HuH-7.5 (cell line): ENCODE measurements at regions not wholly inside any gene's neighbourhood (a gene's known extent, or its start where the extent isn't known, plus 50 kb on each side); places are given as distances from the start of the nearest gene placed in this dataset.
"Not testable (repeated sequence)": the region's sequence is repeated elsewhere in the genome, so short reads cannot be mapped to it uniquely, and the experiment has no call there.

ENCODE experiments used
- DNase-seq: peaks from one replicate; pipeline ENCODE4 v3.0.0; 2011; ENCODE audit warnings: low spot score

DNA sequence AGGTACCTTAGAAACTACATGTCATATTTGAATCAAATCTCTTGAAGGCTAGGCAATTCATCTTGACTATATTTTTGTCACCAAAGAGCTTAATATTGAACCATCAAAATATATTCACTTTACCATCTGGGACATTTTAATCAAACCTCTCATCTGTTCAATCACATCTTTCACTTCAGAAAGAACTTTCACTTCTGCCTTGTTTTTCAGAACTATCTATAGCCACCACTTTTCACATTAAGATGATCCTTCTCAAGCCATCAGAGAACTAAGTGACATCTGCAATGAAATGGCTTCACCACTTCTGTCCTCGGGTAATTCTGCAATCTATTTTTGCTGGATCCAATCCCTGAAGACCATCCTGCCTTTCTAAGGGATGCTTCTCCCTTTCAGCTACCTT, 57.8 kb downstream of the OR2B2 start:
- DNase-seq: no peak

DNA sequence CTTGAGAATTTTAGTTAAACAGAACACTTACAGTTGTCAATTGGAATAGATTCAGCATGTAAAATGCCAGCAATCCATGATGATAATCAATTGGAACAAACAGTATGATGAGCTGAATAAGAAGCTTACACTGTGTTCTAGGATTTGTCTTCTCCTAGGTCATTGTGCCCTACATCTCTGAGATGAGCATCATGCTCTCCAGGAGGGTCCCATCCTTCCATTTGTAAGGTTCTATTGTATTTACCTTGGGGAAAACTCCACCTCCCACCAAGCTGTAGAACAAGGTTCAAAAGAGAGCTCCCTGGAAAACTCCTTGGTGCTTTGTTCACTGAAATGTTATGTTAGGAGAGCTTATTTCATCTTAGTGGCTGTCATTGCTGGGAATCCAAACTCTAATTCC, 60.8 kb downstream of the OR2B2 start:
- DNase-seq: no peak

DNA sequence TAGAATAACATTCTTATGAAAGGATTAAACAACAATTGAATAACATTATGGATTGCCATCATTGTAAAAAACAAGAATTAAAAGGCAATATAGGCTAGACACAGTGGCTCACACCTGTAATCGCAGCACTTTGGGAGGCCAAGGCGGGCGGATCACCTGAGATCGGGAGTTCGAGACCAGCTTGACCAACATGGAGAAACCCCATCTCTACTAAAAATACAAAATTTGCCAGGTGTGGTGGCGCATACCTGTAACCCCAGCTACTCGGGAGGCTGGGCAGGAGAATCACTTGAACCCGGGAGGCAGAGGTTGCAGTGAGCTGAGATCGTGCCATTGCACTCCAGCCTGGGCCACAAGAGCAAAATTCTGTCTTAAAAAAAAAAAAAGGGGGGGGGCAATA, 63.2 kb downstream of the OR2B2 start:
- not testable (repeated sequence) for DNase-seq

DNA sequence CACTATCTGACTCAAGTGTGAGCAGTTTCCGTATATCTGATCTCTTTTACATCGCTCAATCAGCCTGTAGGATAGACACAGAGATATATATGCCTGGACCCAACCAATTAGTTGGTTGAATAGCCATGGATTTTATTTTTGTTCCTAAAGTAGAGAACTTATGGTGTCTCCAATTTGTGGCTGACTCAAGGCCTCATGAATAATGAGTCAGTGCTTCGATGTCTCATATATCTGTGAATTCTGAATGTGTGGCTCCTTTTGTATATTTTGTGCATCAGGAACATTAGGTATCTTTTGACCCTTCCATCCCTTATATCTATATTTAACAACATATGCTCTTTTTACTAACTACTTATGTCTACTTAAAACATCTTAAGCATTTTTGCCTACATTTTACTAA, 64.5 kb downstream of the OR2B2 start:
- DNase-seq: no peak

DNA sequence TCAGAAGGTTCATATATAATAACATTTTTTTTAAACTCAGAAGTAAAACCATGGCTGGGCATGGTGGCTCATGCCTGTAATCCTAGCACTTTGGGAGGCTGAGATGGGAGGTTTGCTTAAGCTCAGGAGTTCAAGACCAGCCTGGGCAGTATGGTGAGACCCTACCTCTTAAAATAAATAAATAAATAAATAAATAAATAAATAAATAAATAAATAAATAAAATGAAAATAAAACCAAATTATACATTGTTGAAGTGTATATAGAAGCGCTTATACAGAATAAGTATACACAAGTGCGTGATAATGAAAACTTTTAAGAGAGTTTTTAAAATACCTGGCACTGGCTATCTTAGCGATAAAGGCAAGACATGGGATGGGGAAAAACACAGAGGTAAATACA, 71.6 kb downstream of the OR2B2 start:
- DNase-seq: no peak

DNA sequence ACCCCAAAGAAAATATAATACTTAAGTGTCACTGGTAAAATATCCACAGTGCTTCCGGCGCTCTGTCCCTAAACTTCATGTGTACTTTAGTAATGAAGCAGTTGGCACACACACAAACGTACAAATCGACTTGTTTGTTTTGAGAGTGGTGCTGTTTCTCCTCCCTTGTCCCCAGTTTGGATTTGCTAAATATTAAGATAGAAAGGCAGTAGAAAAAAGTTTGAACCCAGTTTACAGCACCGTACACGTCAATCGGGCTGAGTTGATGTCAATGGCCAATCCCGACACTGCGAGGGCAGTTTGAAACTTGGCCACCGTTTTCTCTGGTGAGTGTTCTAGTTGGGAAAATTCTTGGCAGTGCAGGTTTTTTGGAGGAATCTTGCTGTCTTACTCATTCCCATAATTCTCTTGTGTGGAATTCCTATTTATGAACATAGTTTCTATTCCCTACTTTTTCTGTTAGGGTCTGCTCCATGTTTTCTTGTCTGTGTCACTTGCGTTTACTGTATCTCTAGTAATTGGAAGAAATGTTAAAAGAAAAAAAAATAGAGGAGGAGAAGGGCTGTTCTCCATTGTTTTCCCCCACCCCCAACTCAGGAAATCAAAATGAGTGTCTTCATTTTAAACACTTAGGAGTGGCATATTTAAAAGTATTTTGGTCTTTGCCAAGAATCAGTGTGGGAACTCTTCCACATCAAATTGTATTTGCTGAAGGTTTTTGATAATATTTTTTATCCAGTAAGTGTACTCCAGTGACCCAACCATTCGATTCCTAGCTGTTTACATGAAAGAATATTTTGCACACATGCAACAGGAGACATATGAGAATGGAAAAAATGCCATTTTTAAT, 72.3 kb downstream of the OR2B2 start:
- peak; percentile 18 for DNase-seq

DNA sequence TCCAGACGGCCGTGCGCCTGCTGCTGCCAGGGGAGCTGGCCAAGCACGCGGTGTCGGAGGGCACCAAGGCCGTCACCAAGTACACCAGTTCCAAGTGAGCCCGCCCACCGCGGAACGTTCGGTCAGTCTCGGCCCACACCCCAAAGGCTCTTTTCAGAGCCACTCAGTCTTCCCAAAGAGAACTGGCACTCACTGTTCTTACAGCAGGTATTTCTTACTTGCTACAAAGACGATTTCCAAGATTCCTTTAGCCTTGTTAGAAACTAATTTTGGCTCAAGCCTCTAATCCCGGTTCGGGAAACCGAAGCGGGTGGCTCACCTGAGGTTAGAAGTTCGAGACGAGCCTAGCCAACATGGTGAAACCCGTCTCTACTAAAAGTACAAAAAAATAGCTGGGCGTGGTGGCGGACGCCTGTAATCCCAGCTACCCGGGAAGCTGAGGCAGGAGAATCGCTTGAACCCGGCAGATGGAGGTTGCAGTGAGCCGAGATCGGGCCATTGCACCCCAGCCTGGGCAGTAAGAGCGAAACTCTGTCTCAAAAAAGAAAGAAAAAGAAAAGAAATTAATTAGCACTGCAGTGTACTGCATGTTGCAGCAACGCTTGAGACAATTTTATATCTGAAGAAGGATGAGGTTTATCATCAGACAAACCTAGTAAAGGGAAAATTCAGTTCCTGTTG, 73.1 kb downstream of the OR2B2 start:
- no peak for DNase-seq

DNA sequence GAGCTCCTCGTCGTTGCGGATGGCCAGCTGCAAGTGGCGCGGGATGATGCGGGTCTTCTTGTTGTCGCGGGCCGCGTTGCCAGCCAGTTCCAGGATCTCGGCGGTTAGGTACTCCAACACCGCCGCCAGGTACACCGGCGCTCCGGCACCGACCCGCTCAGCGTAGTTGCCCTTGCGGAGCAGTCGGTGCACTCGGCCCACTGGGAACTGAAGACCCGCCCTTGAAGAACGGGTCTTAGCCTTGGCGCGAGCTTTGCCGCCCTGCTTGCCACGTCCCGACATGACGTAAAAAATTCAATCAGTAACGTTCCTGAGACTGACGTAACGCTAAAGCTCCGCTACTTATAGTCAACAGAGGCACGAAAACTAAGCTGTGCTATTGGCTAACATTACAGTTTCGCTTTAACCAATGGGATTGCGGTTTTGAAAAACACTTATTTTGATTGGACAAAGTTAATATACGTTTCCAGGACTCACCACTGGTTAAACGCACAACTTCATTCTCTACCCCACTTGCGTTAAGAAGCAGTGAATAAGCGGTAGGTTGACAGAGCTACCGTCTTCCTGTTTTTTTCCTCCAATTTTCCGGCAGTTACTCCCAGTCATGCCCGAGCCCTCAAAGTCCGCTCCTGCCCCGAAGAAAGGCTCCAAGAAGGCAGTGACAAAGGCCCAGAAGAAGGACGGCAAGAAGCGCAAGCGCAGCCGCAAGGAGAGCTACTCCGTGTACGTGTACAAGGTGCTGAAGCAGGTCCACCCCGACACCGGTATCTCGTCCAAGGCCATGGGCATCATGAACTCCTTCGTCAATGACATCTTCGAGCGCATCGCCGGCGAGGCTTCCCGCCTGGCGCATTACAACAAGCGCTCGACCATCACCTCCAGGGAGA, 73.9 kb downstream of the OR2B2 start:
- peak; percentile 70 for DNase-seq

DNA sequence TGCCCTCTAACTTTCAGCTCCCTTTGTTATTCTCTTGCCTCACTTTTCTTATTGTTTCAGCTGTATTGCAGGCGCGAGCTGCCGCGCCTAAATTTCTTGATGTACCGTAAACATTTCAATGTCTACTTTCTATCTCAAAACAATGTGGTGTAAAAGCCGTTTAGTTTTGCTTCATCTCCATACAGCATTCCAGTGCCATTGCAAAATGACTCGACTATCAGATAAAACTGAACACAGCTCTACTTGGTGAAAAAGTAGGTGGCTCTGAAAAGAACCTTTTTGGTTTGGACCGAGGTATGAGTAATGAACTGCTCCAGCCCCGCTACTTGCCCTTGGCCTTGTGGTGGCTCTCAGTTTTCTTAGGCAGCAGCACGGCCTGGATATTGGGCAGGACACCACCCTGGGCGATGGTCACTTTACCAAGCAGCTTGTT, 74.6 kb downstream of the OR2B2 start:
- DNase-seq: no peak

DNA sequence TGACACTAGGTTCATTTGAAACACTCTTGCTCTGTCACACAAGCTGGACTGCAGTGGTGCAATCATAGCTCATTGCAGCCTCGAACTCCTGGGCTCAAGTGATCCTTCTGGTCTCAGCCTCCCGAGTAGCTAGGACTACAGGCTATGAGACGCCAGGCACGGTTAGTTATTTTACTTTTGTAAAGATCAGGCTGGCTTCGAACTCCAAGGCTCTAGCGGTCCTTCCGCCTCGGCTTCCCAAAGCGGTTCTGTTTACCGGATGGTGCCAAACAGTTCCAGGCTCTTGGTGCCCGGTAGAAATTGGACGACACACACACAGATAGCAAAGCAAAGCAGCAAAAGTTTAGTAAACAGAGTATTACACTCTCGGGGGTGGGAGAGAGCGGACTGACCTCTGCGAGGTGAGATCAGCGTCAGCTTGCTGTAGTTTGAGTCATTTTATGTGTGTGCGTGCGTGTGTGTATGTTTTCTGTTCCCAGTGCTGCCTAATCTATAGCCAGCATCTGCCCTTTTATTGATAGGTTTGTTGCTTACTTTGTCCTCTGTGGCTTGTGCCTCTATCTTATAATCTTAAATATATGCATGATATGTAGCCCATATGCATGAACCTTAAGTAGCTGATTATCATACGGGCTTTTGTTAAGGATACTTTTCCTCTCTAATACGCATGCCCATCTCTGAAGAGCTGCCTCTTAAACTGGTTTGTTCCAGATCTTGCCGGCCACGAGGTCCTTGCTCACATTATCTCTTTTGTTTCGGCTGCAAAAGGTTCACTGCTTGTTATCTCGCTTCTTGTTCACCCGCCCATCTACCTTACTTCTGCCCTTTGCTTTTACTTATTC, 75.2 kb downstream of the OR2B2 start:
- DNase-seq: no peak

DNA sequence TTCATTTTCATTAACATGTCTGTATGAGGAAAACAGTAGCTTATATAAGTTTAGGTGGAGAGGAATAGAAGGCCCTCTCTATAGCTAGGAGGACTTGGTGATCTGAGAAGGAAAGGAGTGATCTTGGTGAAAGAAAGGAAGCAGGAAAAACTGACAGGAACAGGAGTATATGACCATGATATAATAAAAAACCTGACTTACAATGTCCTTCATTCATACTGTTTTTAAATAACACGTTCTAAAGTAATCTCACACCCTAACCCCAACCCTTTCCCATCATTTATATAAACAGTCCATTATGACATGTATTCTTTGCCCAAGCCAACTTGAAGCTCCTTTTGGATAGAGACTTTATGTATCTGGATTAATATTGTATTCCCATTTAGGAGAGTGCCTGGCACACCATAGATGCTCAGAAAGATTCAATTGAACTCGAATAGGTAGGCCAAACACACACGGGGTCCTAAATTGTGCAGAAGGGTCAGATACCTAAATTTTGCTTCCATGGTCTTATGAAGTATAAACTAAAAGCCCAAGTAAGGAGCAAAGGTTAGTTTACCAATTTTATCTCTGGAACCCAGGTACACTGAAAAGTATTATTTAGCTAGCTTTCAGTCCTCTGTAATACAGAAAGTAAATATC, 75.9 kb downstream of the OR2B2 start:
- DNase-seq: no peak

DNA sequence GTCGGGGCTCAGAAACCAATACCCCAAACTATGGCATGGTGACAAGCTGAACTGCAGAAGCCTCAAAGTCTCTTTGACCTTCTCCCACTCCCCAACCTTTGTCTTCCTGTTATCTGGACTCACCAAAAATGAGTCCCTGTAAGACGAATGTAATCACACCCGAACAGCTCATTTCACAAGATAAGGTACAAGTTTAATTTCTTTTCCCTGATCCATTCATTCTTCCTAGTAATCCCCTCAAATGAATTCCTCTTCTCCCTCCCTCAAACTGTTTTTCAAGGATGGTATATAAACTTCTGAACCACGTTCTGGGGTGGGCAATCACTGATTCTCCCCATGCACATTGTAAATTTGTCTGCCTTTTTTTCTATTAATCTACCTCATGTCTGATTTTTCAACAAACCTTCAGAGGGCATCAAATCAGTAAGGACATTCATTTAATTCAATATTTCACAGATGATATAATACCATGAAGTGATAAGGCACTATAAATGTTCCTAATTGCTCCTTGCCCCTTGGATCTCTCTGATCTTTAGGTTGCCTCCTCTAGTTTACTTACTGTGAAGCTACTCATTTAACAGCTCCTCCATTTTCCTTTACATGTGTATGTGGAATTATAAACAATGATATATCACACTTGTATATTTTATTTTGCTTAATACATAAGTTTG, 77.2 kb downstream of the OR2B2 start:
- no peak for DNase-seq

DNA sequence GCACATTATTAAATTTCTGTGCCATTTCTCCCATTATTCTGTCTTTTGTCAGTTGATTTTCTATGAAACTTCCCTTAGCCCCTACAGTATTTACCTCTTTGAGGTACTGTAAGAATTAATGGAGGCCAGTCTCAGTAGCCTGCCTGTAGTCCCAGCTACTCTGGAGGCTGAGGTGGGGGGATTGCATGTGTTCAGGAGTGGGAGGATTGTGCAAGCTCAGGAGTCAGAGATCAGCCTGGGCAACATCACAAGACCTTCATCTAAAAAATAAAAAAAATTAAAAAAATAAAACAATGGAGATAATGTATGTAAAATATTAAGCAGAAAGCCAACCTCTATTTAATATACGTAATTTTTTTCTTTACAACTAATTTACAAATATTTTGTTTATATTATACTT, 77.8 kb downstream of the OR2B2 start:
- DNase-seq: no peak

DNA sequence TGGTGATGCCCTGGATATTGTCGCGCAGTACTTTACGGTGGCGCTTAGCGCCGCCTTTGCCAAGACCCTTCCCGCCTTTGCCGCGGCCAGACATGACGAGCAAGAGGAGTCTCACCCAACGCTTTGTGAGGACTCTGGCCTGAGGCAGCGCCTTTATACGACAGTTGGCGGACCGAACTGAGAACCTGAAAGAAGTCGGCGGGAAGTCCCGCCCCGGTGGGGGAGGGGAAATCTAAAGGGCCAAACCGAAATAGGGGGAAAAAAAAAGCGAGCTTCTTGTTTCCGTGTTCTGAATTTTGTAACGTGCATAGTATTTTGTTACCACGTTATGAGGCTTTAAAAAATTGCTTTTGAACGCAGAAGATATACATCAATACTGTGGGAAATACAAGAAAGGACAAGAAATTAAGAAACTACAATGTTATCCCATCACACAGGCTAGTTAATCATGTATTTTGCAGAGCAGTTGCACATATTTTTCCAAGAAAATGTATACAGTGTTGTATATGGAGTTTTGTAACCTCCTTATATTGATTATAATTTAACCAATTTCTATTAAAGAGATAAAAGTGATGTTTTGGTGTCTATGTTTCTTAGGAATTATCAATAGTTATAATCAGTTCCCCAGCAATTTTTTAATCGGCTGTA, 80.6 kb downstream of the OR2B2 start:
- not testable (repeated sequence) for DNase-seq

DNA sequence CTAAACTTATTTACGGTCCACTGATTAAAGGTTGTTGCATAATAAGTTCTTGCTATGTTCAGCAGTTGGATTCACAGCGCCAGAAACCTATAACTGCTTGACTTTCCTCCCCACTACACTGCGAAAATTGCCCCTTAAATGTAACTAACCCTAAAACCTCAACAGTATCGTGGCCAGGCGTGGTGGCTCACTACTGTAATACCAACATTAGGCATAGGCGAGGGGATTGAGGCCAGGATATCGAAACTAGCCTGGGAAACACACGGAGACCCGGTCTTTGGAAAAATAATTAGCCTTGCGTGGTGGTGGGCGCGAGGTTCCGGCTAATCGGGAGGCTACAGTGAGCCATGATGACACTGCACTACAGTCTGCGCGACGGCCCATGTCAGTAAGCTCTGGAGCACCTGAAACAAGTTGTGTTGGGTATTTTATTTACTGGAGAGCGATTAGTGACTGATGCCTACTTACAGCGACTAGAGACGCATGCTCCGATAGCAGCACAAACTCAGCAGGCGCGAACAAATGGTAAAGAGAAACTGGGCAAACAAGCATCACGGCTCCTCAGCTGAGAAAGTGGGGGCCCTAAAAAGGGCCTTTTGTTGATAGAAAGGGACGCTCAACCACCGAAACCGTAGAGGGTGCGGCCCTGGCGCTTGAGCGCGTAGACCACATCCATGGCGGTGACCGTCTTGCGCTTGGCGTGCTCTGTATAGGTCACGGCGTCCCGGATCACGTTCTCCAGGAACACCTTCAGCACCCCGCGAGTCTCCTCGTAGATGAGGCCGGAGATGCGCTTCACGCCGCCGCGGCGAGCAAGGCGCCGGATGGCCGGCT, 81.4 kb downstream of the OR2B2 start:
- DNase-seq: not testable (repeated sequence)

DNA sequence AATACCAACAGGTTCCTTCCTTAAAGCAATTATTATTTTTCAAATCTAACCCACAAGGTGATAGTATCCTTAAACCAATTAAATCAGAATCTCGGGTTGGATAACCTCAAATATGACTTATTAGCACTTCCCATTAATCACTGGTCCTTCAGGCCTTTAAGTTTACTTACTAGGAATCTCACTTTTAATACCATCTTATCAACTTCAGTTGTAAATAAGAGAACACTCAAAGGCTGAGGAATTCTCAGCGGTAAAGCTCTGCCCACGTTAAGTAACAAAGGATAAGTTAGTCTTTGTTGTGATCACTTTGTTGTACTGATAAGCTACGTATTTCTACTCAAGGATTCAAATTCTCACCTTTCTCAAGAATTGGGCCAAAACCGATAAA, 82.0 kb downstream of the OR2B2 start:
- no peak for DNase-seq

DNA sequence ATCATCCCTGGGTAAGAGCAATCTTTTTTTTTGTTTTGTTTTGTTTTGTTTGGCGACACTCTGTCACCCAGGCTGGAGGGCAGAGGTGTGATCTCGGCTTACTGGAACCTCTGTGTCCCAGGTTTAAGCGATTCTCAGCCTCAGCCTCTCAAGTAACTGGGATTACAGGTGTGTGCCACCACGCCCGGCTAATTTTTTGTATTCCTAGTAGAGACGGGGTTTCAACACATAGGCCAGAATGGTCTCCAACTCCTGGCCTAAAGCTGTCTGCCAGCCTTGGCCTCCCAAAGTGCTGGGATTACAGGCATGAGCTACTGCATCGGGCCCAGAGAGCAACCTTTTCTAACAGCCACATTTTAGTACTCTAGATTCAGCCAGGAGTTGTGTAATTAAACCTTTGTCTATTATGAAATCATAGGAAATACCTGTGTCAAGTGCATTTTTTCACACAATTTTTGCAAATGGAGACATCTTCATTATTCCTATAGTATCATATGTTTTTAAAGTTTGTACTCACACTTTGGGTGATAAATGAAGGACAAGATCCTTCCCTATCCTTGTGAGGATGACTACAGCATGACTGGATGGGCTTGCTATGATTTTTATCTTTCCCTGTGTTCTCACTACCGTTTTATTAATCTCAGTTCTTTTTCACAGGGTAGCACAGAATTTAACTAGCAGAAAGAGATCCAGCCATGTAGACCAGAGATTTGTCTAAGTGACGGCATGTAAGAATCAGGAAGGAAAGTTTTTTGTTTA, 82.6 kb downstream of the OR2B2 start:
- DNase-seq: no peak

DNA sequence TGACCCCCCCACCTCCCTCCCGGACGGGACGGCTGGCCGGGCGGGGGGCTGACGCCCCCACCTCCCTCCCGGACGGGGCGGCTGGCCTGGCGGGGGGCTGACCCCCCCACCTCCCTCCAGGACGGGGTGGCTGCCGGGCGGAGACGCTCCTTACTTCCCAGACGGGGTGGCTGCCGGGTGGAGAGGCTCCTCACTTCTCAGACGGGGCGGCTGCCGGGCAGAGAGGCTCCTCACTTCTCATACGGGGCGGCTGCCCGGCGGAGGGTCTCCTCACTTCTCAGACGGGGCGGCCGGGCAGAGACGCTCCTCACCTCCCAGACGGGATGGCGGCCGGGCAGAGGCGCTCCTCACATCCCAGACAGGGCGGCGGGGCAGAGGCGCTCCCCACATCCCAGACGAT, 84.7 kb downstream of the OR2B2 start:
- DNase-seq: not testable (repeated sequence)
